IMR-90 (cell line): ENCODE measurements at regions not wholly inside any gene's neighbourhood (a gene's known extent, or its start where the extent isn't known, plus 50 kb on each side); places are given as distances from the start of the nearest gene placed in this dataset.

ENCODE experiments used
- ATAC-seq: fragments of 200-7000 bp; cut with Tn5 transposase; 2 replicates; pipeline ENCODE4 v1.9.1; 2020; ENCODE audit warnings: low read depth, mild to moderate bottlenecking, moderate library complexity
- BruUV-seq: library from RNA; stranded (reverse); fragments of 400-500 nt; replicated peaks from 2 replicates; lab custom pipeline; 2021; lab: Mats Ljungman, UMichigan
- CTCF ChIA-PET: fragments of 300-600 bp; formaldehyde crosslinking; extraction: SDS; loops from one replicate; lab custom pipeline; 2021; ENCODE audit warnings: antibody characterized with exemption; lab: Yijun Ruan, JAX
- POLR2A ChIA-PET: fragments of 300-600 bp; sonication (Branson Sonifier 250); formaldehyde crosslinking; loops from one replicate; lab custom pipeline; 2022; ENCODE audit warnings: antibody characterized with exemption; ENCODE audit not compliant: unreplicated experiment; lab: Charles Lee
- DNase-seq: peaks from one replicate; pipeline ENCODE4 v3.0.0; 2013
- H2AFZ ChIP-seq: replicated peaks from 2 replicates; pipeline ENCODE3; 2013; ENCODE audit warnings: low read length, mild to moderate bottlenecking; ENCODE audit not compliant: poor library complexity
- H2AK5ac ChIP-seq: 2 replicates; pipeline ENCODE4 v1.6.1; 2013; ENCODE audit warnings: low read depth, low read length, inconsistent platforms
- H2AK9ac ChIP-seq: replicated peaks from 2 replicates; pipeline ENCODE3; 2013; ENCODE audit warnings: mild to moderate bottlenecking, low read depth, low read length, moderate library complexity; ENCODE audit not compliant: poor library complexity
- H2BK120ac ChIP-seq: 2 replicates; pipeline ENCODE4 v1.6.1; 2013; ENCODE audit warnings: low read depth, low read length, inconsistent platforms
- H2BK15ac ChIP-seq: 3 replicates; pipeline ENCODE4 v1.6.1; 2013; ENCODE audit warnings: low read depth, low read length, inconsistent platforms
- H2BK20ac ChIP-seq: 2 replicates; pipeline ENCODE4 v1.6.1; 2013; ENCODE audit warnings: low read depth, mild to moderate bottlenecking, inconsistent platforms, low read length, moderate library complexity
- H2BK5ac ChIP-seq: 2 replicates; pipeline ENCODE4 v1.6.1; 2013; ENCODE audit warnings: mild to moderate bottlenecking, low read depth, low read length, inconsistent platforms; ENCODE audit not compliant: poor library complexity, severe bottlenecking
- H3K14ac ChIP-seq: replicated peaks from 2 replicates; pipeline ENCODE4 v1.6.1; 2013; ENCODE audit warnings: low read depth, low read length, inconsistent platforms
- H3K18ac ChIP-seq: 2 replicates; pipeline ENCODE4 v1.6.1; 2013; ENCODE audit warnings: low read depth, low read length, control low read depth
- H3K23ac ChIP-seq: 2 replicates; pipeline ENCODE4 v1.6.1; 2013; ENCODE audit warnings: low read depth, low read length, inconsistent platforms
- H3K27ac ChIP-seq: 2 replicates; pipeline ENCODE4 v1.5.1; 2013; ENCODE audit warnings: mild to moderate bottlenecking, control low read depth, low read length; ENCODE audit not compliant: insufficient read depth
- H3K27me3 ChIP-seq: 2 replicates; pipeline ENCODE4 v1.6.1; 2013; ENCODE audit warnings: low read length; ENCODE audit not compliant: control insufficient read depth, insufficient read depth
- H3K36me3 ChIP-seq: 2 replicates; pipeline ENCODE4 v1.6.1; 2013; ENCODE audit warnings: low read length, mixed read lengths; ENCODE audit not compliant: control insufficient read depth, insufficient read depth
- H3K4ac ChIP-seq: 2 replicates; pipeline ENCODE4 v1.6.1; 2013; ENCODE audit warnings: low read depth, low read length, inconsistent platforms
- H3K4me1 ChIP-seq: 2 replicates; pipeline ENCODE4 v1.6.1; 2013; ENCODE audit warnings: low read length, mixed read lengths; ENCODE audit not compliant: control insufficient read depth, insufficient read depth
- H3K4me2 ChIP-seq: 2 replicates; pipeline ENCODE4 v1.6.1; 2013; ENCODE audit warnings: low read depth, mild to moderate bottlenecking, control low read depth, low read length, moderate library complexity
- H3K4me3 ChIP-seq: 2 replicates; pipeline ENCODE4 v1.5.1; 2013; ENCODE audit warnings: low read depth, mild to moderate bottlenecking, control low read depth, low read length, moderate library complexity; ENCODE audit not compliant: insufficient read depth
- H3K56ac ChIP-seq: 2 replicates; pipeline ENCODE4 v1.6.1; 2013; ENCODE audit warnings: low read length, inconsistent platforms; ENCODE audit not compliant: insufficient read depth; ENCODE audit errors: extremely low read depth
- H3K79me1 ChIP-seq, 2 experiments: 2 replicates each; pipeline ENCODE4 v1.6.1; 2013; ENCODE audit warnings: low read length in 2 of 2, inconsistent platforms in 1 of 2, low read depth in 1 of 2
- H3K9ac ChIP-seq: 2 replicates; pipeline ENCODE4 v1.6.1; 2013; ENCODE audit warnings: low read depth, low read length, control low read depth
- H3K9me1 ChIP-seq: 2 replicates; pipeline ENCODE4 v1.6.1; 2013; ENCODE audit warnings: low read length, inconsistent platforms; ENCODE audit not compliant: insufficient read depth
- H3K9me3 ChIP-seq: 2 replicates; pipeline ENCODE4 v1.6.1; 2013; ENCODE audit warnings: low read length; ENCODE audit not compliant: control insufficient read depth, insufficient read depth
- H4K20me1 ChIP-seq: 2 replicates; pipeline ENCODE4 v1.6.1; 2013; ENCODE audit warnings: low read length, inconsistent platforms; ENCODE audit not compliant: insufficient read depth
- H4K5ac ChIP-seq: 2 replicates; pipeline ENCODE4 v1.6.1; 2013; ENCODE audit warnings: mild to moderate bottlenecking, low read depth, low read length, control low read depth
- H4K8ac ChIP-seq, 2 experiments: 2 replicates each; pipeline ENCODE4 v1.6.1; 2013; ENCODE audit warnings: low read depth in 2 of 2, low read length in 2 of 2, control low read depth in 1 of 2, inconsistent platforms in 1 of 2
- H4K91ac ChIP-seq: 2 replicates; pipeline ENCODE4 v1.6.1; 2013; ENCODE audit warnings: low read depth, low read length, inconsistent platforms; ENCODE audit not compliant: insufficient read depth
- FOS ChIP-seq: fragments of 150-350 bp; IDR thresholded peaks from 2 replicates; pipeline ENCODE4 v1.6.1; 2016; ENCODE audit warnings: low read depth, low read length
- WGBS, 2 experiments: methylation state at CpG; one replicate each; pipeline versions ENCODE4 v1.1.5 to v1.1.7; 2013; ENCODE audit warnings: missing lambda C conversion rate in 2 of 2; ENCODE audit not compliant: insufficient read length in 1 of 2; ENCODE audit errors: extremely low coverage in 2 of 2; 5-methylcytosine and 5-hydroxymethylcytosine counted together
- dilution Hi-C: fragments of 300-500 bp; cut with HindIII; formaldehyde crosslinking; loops from one replicate; pipeline ENCODE4 v1.14.3; 2018; ENCODE audit warnings: low sequenced_read_pairs; ENCODE audit not compliant: unreplicated experiment
- in situ Hi-C: fragments of 300-500 bp; cut with MboI; formaldehyde crosslinking; loops from 3 replicates; pipeline ENCODE4 v1.14.3; 2019; ENCODE audit warnings: low sequenced_read_pairs, inconsistent platforms, mixed read lengths
- intact Hi-C: fragments of 100-400 bp; cut with micrococcal nuclease; formaldehyde crosslinking; loops from 2 replicates; pipeline ENCODE4 v1.10.0; 2022

- no peaks in the 10 kb centered on the region for H3K36me3 ChIP-seq
- no peaks in the 10 kb centered on the region for H4K20me1 ChIP-seq
- WGBS, 2 experiments = no CpG with 5 or more reads among the region's 3 CpGs
- H3K79me1 ChIP-seq = no peaks in the 10 kb centered on the region
- H3K4me1 ChIP-seq = peaks cover 9% of the 10 kb centered on the region
- BruUV-seq = no TSS peak
- in situ Hi-C loops (loop anchor here (25.0 kb wide), 1 partner anchor 151 kb away; no protein-coding TSS in a partner anchor), intact Hi-C loops (no loop called here), dilution Hi-C loops (no loop called here)
- no peak overlapping the region for H3K18ac ChIP-seq
- H2BK120ac ChIP-seq = no peak overlapping the region
- ChIA-PET POLR2A (no interaction called here), CTCF (no interaction called here)
- H2AFZ ChIP-seq = peak overlapping the region; percentile 26
- H2AK5ac ChIP-seq = no peak overlapping the region
- no peaks in the 10 kb centered on the region for H3K27me3 ChIP-seq
- no peak overlapping the region for H4K8ac ChIP-seq
- ATAC-seq (no peak), DNase-seq (no peak)
- H3K9me1 ChIP-seq = no peaks in the 10 kb centered on the region
- no peak overlapping the region for H4K5ac ChIP-seq
- H3K56ac ChIP-seq = no peak overlapping the region
- no peak overlapping the region for H2BK5ac ChIP-seq
- no peak overlapping the region for H3K9ac ChIP-seq
- TF ChIP-seq FOS = no peak
- no peak overlapping the region for H2AK9ac ChIP-seq
- no peak overlapping the region for H3K27ac ChIP-seq
- H3K4ac ChIP-seq = no peak overlapping the region
- H3K4me3 ChIP-seq = no peak overlapping the region
- no peak overlapping the region for H2BK15ac ChIP-seq
- no peak overlapping the region for H2BK20ac ChIP-seq
- no peak overlapping the region for H4K91ac ChIP-seq
- H3K14ac ChIP-seq = no peak overlapping the region
- no peak overlapping the region for H3K23ac ChIP-seq
- H3K9me3 ChIP-seq = no peaks in the 10 kb centered on the region
- H3K4me2 ChIP-seq = no peak overlapping the region
Measured at GRCh38 chr9:104986096-104986495, 58.1 kb upstream of the ABCA1 start.
